Fibroblast of mammary gland (primary cell): ENCODE measurements at regions not wholly inside any gene's neighbourhood (a gene's known extent, or its start where the extent isn't known, plus 50 kb on each side); places are given as distances from the start of the nearest gene placed in this dataset.

Experiments
- DNase-seq: peaks from one replicate; pipeline ENCODE4 v3.0.0-alpha.2; 2010; ENCODE audit warnings: low read depth
- H3K4me3 ChIP-seq: 2 replicates; pipeline ENCODE4 v1.5.1; 2011; ENCODE audit warnings: low read depth, mild to moderate bottlenecking, low read length, moderate library complexity; ENCODE audit not compliant: control insufficient read depth
- TF ChIP-seq, protein P1 (sequence below): conservative IDR thresholded peaks from 2 replicates; pipeline ENCODE4 v1.5.1; 2011; ENCODE audit warnings: low read depth, low read length, inconsistent platforms; ENCODE audit not compliant: control insufficient read depth, insufficient read depth

- H3K4me3 ChIP-seq, result no peak overlapping the region
- TF ChIP-seq, protein P1, sequence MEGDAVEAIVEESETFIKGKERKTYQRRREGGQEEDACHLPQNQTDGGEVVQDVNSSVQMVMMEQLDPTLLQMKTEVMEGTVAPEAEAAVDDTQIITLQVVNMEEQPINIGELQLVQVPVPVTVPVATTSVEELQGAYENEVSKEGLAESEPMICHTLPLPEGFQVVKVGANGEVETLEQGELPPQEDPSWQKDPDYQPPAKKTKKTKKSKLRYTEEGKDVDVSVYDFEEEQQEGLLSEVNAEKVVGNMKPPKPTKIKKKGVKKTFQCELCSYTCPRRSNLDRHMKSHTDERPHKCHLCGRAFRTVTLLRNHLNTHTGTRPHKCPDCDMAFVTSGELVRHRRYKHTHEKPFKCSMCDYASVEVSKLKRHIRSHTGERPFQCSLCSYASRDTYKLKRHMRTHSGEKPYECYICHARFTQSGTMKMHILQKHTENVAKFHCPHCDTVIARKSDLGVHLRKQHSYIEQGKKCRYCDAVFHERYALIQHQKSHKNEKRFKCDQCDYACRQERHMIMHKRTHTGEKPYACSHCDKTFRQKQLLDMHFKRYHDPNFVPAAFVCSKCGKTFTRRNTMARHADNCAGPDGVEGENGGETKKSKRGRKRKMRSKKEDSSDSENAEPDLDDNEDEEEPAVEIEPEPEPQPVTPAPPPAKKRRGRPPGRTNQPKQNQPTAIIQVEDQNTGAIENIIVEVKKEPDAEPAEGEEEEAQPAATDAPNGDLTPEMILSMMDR, result no peak
- DNase-seq, result no peak
Observed at GRCh38 chr5:104594850-104595249, 1032.3 kb upstream of the NUDT12 start.

DNA sequence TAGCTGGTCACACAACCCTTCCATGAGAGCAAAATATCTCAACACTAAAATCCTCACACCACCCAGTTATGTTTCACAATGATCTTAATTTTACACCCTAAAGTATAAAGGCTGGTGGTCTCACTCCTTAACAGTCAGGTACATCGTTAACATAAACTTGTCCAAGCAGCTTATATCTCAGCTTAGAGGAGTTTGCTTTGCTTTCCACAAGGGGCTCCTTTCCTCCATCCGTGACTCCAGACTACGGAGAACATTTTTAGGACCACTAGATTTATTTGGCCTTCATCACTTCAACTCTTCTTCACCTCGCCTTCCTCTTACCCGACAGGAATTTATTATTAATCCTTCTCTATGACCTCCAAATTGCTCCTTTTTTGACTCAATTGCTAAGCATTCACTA lies 1014.1 kb upstream of the NUDT12 start:
- H3K4me3 ChIP-seq, result no peak overlapping the region
- TF ChIP-seq, protein P1, result no peak
- DNase-seq, result no peak

- H3K4me3 ChIP-seq, result no peak overlapping the region
- no peak for DNase-seq
- TF ChIP-seq, protein P1, result no peak
Observed at GRCh38 chr5:104573949-104574709, 1011.5 kb upstream of the NUDT12 start.

DNA sequence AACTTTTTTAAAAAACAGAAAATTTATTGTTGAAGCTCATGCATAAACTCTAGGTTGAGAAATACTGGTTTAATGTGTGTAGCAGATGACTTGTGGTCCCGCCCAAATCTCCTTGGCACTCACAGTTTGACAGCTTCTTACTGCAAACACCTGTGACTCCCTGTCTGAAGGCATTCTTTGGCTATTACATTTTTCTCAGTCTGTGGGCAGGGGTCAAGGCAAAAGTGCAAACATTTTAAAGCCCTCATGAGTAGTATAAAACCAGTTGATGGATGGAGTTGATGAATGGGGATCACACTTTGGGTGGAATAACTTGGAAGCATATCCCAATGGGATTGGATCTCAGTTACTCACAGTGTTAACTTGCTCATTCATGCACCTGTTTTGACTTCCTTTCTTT lies 1007.0 kb upstream of the NUDT12 start:
- no peak overlapping the region for H3K4me3 ChIP-seq
- TF ChIP-seq, protein P1, result no peak
- no peak for DNase-seq

- no peak overlapping the region for H3K4me3 ChIP-seq
- DNase-seq, result no peak
- TF ChIP-seq, protein P1, result no peak
Observed at GRCh38 chr5:104564530-104564929, 1001.9 kb upstream of the NUDT12 start.

GRCh38 chr5:104556957-104557356 lies 994.4 kb upstream of the NUDT12 start:
- TF ChIP-seq, protein P1, result no peak
- H3K4me3 ChIP-seq, result no peak overlapping the region
- no peak for DNase-seq
